ENCODE measurements at regions not wholly inside any gene's neighbourhood (a gene's known extent, or its start where the extent isn't known, plus 50 kb on each side); places are given as distances from the start of the nearest gene placed in this dataset.

- no peak for DNase-seq
Observed at GRCh38 chr12:20232931-20233675, 135.2 kb upstream of the PDE3A start.

DNA sequence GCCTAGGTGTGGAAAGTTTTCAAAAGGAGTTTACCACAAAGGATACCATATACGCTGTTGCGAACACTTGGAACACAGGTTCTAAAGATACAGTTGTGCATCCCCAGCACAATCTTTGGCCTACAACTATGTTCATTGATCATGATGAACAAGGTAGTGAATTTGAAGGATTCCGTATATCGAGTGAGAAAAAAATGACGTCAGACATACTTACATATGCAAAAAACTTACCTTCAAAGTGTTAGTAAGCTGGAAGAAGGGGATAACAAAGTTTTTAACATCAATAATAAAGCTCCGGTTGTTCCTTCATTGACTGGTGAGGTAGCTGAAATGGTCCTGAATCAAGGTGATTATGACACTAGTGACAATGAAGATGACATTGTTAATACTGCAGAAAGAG is 133.9 kb upstream of the PDE3A start:
- DNase-seq = no peak

GRCh38 chr12:20237091-20237490 is 131.2 kb upstream of the PDE3A start:
- no peak for DNase-seq

GRCh38 chr12:20245491-20245890 is 122.8 kb upstream of the PDE3A start:
- no peak for DNase-seq

DNA sequence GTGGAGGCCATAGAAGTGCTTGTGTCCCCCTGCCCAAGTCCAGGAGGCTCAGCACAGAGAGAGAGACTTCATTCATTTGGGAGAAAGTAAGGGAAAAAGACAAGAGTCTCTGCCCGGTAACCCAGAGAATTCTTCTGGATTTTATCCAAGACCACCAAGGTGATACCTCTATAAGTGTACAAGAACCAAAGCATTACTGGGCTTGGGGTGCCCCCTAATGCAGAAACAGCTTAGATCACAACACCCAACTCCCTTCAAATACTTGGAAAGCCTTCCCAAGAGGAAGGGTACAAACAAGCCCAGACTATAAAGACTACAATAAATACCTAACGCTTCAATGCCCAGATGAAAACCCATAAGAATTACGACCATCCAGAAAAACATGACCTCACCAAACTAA is 119.7 kb upstream of the PDE3A start:
- DNase-seq = no peak

DNA sequence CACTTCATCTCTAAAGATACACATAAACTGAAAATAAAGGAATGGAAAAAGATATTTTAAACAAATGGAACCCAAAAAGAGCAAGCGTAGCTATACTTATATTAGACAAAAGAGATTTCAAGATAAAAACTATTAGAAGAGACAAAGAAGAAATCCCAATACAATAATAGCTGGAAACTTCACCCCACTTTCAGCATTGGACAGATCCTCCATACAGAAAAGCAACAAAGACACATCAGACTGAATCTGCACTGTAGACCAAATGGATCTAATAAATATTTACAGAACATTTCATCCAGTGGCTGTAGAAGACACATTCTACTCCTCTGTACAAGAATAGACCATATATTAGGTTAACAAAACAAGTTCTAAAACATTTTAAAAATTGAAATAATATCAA is 117.6 kb upstream of the PDE3A start:
- no peak for DNase-seq

DNA sequence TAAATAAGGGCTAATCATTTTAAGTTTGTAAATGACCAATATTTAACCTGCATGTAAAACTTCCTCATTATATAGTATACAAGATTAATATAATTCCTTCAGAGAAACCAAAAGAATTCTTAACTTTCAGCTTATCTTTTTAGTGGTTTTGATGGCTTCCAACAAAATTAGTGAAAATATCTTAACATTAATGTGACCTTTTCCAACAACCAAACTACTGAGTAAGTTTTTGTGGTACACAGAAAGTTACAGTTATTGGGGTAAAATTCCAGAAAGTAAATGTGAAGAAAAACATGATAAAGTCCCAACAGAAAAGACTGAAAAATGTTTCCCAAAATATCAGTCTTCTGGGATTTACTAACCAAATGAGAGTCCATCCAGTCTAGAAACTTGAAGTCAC is 111.0 kb upstream of the PDE3A start:
- no peak for DNase-seq

- DNase-seq = no peak
Observed at GRCh38 chr12:20259786-20260185, 108.6 kb upstream of the PDE3A start.

GRCh38 chr12:20260851-20261250 is 107.5 kb upstream of the PDE3A start:
- DNase-seq = no peak

GRCh38 chr12:20262119-20262518 is 106.2 kb upstream of the PDE3A start:
- DNase-seq = no peak

DNA sequence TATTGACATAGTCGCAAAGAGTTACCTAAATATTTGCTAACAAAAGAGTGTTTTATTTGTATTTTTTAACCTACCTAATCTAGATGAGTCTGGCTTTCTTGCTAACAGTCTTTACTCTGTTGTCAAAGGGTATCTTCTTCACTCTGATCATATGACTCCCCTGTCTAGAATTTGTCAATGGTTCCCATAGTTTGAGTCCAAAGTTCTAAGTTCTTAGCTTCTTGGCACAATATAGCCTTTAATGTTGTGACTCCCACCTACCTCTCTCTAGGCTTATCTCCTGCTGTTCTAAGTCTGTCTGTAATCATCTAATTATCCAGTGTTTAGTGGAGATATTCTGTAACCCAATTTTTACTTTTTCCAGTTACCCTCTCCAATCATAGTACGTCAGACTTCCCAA is 104.3 kb upstream of the PDE3A start:
- no peak for DNase-seq

- no peak for DNase-seq
Observed at GRCh38 chr12:20264608-20265114, 103.7 kb upstream of the PDE3A start.

DNA sequence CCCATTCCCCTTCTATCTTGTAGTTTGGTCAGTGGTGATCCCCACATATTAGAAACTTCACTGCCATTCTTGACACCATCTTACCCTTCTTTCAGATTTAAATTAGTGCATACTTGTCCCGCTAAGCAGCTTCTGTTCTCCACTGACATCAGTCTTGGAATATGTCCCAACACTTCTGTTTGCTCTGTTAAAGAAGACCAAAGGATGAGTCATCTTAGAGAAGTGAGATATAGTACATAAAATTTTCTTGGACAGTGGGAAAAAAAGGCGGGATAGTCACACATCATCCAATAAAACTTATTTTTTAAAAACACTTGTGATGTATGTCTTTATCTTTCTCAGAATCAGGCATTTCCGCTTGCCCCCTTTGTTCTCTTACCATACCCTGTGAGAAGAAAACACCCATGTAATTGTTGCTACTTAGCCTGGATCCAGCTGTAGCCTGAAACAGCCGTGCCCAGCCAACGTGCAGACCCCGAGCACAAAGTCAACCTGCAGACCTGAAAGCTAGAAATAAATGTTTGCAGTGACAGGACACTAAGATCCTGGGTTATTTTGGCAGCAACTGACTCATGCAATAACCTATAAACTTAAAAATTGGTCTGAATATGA is 100.1 kb upstream of the PDE3A start:
- DNase-seq = no peak

DNA sequence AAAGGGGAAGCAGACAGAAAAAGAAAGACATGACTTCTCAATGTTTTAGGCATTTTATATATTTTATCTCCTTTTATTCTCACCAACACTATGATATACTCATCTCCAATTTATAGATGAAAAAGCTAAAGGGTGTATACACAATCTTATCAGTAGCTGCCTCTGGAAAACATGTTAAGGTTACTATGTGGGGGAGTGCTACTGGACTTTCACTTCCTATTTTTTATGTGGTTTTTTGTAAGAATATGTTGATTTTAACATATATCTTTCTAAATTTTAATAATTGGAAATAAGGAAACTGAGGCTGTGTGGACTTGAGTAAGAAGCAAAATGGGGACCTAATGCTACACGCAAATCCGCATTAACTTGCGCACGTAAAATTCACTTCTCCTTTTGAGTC is 99.6 kb upstream of the PDE3A start:
- DNase-seq = no peak

GRCh38 chr12:20269337-20270067 is 98.8 kb upstream of the PDE3A start:
- DNase-seq = no peak

DNA sequence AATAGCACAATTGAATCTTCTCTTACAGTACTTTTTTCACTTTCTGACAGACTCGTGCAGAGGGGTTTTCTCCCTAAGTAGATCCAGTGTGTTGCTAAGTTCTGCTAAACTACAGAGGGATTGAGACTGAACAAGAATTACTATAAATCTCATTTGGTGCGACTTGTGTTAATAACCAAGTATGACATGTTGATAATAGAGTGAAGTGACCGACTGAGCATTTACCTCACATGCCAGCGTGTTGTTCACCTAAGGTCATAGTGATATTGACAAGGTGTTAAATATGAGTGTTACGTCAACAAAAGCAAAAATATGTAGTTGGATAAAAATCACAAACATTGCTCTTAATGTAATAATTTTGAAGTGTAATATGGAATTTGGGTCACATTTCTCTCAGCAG is 97.8 kb upstream of the PDE3A start:
- no peak for DNase-seq

- DNase-seq = no peak
Observed at GRCh38 chr12:20272161-20272560, 96.2 kb upstream of the PDE3A start.

GRCh38 chr12:20272801-20273200 is 95.5 kb upstream of the PDE3A start:
- DNase-seq = no peak

DNA sequence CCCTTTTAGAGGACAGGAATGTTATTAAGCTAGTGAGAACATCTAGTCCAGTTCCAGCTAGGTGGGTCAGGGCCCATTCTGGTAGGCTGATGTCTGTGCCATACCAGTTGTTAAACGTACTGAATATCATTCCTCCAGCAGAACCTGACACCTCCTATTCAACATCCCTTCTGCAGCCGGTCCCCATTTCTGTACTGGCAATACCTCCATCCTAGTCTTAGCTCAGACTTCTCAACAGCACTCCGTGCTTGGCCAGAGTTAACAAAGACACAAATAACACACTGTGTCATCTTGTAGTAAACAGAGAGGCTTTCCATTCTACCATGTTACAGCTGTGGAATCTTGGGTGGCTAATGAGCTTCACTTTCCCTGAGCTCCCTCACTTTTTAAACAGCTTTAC is 94.3 kb upstream of the PDE3A start:
- DNase-seq = no peak

DNA sequence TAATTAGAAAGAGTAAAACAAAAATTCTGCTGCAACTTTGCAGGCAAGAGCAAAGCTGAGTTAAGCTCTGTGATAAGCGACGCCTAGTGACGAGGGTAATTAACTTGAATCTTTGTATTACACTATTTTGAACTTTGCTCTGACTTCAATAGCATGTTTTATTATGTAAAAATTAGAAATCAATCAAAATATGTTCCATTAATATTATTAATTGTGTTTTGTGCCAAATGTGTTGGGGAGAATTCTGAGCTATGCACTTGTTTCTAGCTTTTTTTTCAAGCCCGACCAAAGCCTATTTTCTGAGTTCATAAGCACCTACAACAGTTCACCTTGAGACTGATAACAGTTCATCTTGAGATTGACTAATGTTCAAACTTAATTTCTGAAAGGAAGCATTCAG is 90.1 kb upstream of the PDE3A start:
- DNase-seq = no peak

DNA sequence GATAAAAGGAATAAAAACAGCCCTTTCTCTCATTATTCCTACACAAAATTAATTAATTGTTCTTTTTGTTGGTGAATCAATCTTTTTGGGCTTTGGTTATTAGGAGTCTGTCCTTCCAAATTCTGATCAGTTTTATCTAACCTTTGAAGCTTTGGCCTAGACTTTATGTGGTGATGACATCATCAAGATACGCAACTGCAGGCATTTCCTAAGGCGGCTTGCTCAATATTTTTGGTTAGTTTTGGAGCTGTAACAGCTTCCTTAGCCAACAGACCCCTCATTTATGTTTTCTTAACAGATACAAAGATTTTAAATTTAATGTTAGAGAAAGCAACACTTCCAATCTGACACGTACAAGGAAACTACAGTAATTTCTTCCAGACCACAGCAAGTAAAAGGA is 87.8 kb upstream of the PDE3A start:
- no peak for DNase-seq

- DNase-seq = no peak
Observed at GRCh38 chr12:20282401-20282800, 85.9 kb upstream of the PDE3A start.

DNA sequence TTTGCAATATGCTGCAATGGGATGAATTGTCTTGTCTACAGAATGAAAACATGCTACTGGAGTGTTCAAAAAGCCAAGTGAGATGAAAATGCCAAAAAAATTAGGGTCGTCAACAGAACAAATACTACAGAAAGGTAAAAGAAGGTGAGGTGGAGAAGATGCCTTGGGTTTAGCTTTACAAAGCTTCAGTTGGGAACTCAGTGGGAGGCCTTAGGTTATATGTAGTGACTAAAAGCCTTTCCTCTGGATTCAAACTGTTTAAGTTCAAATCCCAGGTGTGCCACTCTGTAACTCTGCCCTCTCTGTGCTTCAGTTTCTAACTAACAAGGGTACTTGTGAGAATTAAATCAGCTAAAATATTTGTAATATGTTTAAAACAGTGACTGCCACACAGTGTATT is 84.9 kb upstream of the PDE3A start:
- no peak for DNase-seq

Measured in amygdala (tissue), 56 donors.